ENCODE measurements at regions not wholly inside any gene's neighbourhood (a gene's known extent, or its start where the extent isn't known, plus 50 kb on each side); places are given as distances from the start of the nearest gene placed in this dataset.

GRCh38 chr18:58814317-58814716, 50.4 kb upstream of the ZNF532 start:
- TF ChIP-seq CTCF (IDR thresholded peaks at IDR 0.05; ENCODE audit: extremely low read depth, missing control alignments) = no peak
- DNase-seq (ENCODE audit: low spot score) = no peak

All from GM20000 (cell line).